ENCODE measurements at regions not wholly inside any gene's neighbourhood (a gene's known extent, or its start where the extent isn't known, plus 50 kb on each side); places are given as distances from the start of the nearest gene placed in this dataset.

GRCh38 chr10:27451054-27451453, 53.0 kb upstream of the RAB18 start:
- no peak for DNase-seq (ENCODE audit: low read depth)

GRCh38 chr10:27450225-27450624, 53.9 kb upstream of the RAB18 start:
- DNase-seq (ENCODE audit: low read depth), result no peak

- no peak for DNase-seq (ENCODE audit: low read depth)
These were observed 54.5 kb upstream of the RAB18 start for GRCh38 chr10:27449571-27449970.

- no peak for DNase-seq (ENCODE audit: low read depth)
These were observed 55.2 kb upstream of the RAB18 start for GRCh38 chr10:27448921-27449320.

- DNase-seq (ENCODE audit: low read depth), result no peak
These were observed 56.6 kb upstream of the RAB18 start for GRCh38 chr10:27447540-27447939.

- DNase-seq (ENCODE audit: low read depth), result no peak
These were observed 57.8 kb upstream of the RAB18 start for GRCh38 chr10:27446091-27446918.

- no peak for DNase-seq (ENCODE audit: low read depth)
These were observed 59.0 kb upstream of the RAB18 start for GRCh38 chr10:27445070-27445469.

GRCh38 chr10:27440478-27440877, 63.6 kb upstream of the RAB18 start:
- no peak for DNase-seq (ENCODE audit: low read depth)

- no peak for DNase-seq (ENCODE audit: low read depth)
These were observed 64.1 kb upstream of the RAB18 start for GRCh38 chr10:27440021-27440420.

- no peak for DNase-seq (ENCODE audit: low read depth)
These were observed 65.0 kb upstream of the RAB18 start for GRCh38 chr10:27439101-27439500.

- DNase-seq (ENCODE audit: low read depth), result no peak
These were observed 66.3 kb upstream of the RAB18 start for GRCh38 chr10:27437775-27438174.

- no peak for DNase-seq (ENCODE audit: low read depth)
These were observed 67.4 kb upstream of the RAB18 start for GRCh38 chr10:27436710-27437109.

- DNase-seq (ENCODE audit: low read depth), result no peak
These were observed 70.1 kb upstream of the RAB18 start for GRCh38 chr10:27433976-27434375.

- DNase-seq (ENCODE audit: low read depth), result no peak
These were observed 77.1 kb upstream of the RAB18 start for GRCh38 chr10:27426948-27427467.

GRCh38 chr10:27413831-27414348, 90.2 kb upstream of the RAB18 start:
- no peak for DNase-seq (ENCODE audit: low read depth)

- no peak for DNase-seq (ENCODE audit: low read depth)
These were observed 90.7 kb upstream of the RAB18 start for GRCh38 chr10:27413387-27413786.

GRCh38 chr10:27410153-27410552, 94.0 kb upstream of the RAB18 start:
- no peak for DNase-seq (ENCODE audit: low read depth)

GRCh38 chr10:27407271-27407670, 96.8 kb upstream of the RAB18 start:
- no peak for DNase-seq (ENCODE audit: low read depth)

GRCh38 chr10:27399871-27400270, 104.2 kb upstream of the RAB18 start:
- no peak for DNase-seq (ENCODE audit: low read depth)

- DNase-seq (ENCODE audit: low read depth), result no peak
These were observed 110.1 kb upstream of the RAB18 start for GRCh38 chr10:27393961-27394360.

GRCh38 chr10:27392606-27393005, 111.5 kb upstream of the RAB18 start:
- no peak for DNase-seq (ENCODE audit: low read depth)

GRCh38 chr10:27391916-27392315, 112.2 kb upstream of the RAB18 start:
- no peak for DNase-seq (ENCODE audit: low read depth)

- DNase-seq (ENCODE audit: low read depth), result no peak
These were observed 112.8 kb upstream of the RAB18 start for GRCh38 chr10:27391325-27391724.

GRCh38 chr10:27390681-27391080, 113.4 kb upstream of the RAB18 start:
- no peak for DNase-seq (ENCODE audit: low read depth)
